Gastroesophageal sphincter (tissue), 4 donors: ENCODE measurements at regions not wholly inside any gene's neighbourhood (a gene's known extent, or its start where the extent isn't known, plus 50 kb on each side); places are given as distances from the start of the nearest gene placed in this dataset.

Experiments used
- ATAC-seq: fragments of 150-250 bp; one replicate; pipeline ENCODE4 v1.9.1; 2016; ENCODE audit warnings: mild to moderate bottlenecking, moderate library complexity
- H3K27ac ChIP-seq, 4 donors: fragments of 200-600 bp; sonication (generic) in 3 of 4; 1 replicate in 3 of 4; 2 replicates in 1 of 4; pipeline ENCODE4 v1.5.1; 2016 to 2019
- H3K27me3 ChIP-seq: fragments of 200-600 bp; sonication (generic); one replicate; pipeline ENCODE4 v1.5.1; 2019
- H3K36me3 ChIP-seq, 2 donors: fragments of 200-600 bp; sonication (generic); one replicate each; pipeline ENCODE4 v1.5.1; 2019; ENCODE audit warnings: control low read depth in 1 of 2
- H3K4me1 ChIP-seq, 3 donors: fragments of 200-600 bp; sonication (generic); 1 replicate in 2 of 3; 2 replicates in 1 of 3; pipeline ENCODE4 v1.5.1; 2016 to 2019; ENCODE audit warnings: control low read depth in 2 of 3
- H3K4me3 ChIP-seq, 2 donors: fragments of 200-600 bp; sonication (generic); one replicate each; pipeline ENCODE4 v1.5.1; 2019; ENCODE audit warnings: mild to moderate bottlenecking in 1 of 2, moderate library complexity in 1 of 2
- H3K9me3 ChIP-seq, 3 donors: fragments of 200-600 bp; sonication (generic); one replicate each; pipeline ENCODE4 v1.5.1; 2017 to 2019; ENCODE audit warnings: control low read depth in 2 of 3
- CTCF ChIP-seq, 4 experiments: fragments of 200-600 bp in 2 of 4; fragments of 450-650 bp in 2 of 4; sonication (generic) in 1 of 4; IDR thresholded peaks; one replicate each; pipeline ENCODE4 v1.5.1; 2017 to 2019; ENCODE audit warnings: antibody characterized with exemption in 4 of 4, mild to moderate bottlenecking in 2 of 4, moderate library complexity in 2 of 4
- EP300 ChIP-seq: sonication (generic); formaldehyde crosslinking; IDR thresholded peaks from one replicate; pipeline ENCODE4 v1.6.1; 2017; ENCODE audit warnings: antibody characterized with exemption, mild to moderate bottlenecking
- POLR2A ChIP-seq, 2 donors: fragments of 450-650 bp; IDR thresholded peaks; one replicate each; pipeline ENCODE4 v1.6.1; 2017; ENCODE audit warnings: antibody characterized with exemption in 2 of 2, mild to moderate bottlenecking in 2 of 2, moderate library complexity in 1 of 2
- POLR2AphosphoS5 ChIP-seq: sonication (generic); formaldehyde crosslinking; IDR thresholded peaks from one replicate; pipeline ENCODE4 v1.6.1; 2017; ENCODE audit warnings: antibody characterized with exemption
- WGBS, 2 donors: methylation state at CpG; one replicate each; pipeline ENCODE4 v1.1.5; 2018; ENCODE audit warnings: low coverage in 1 of 2; 5-methylcytosine and 5-hydroxymethylcytosine counted together

GRCh38 chr17:68790492-68790891, 164.7 kb downstream of the ABCA8 start:
- Histone ChIP-seq H3K9me3 (peaks cover 0 to 8% (median 0%) of the 10 kb centered on the region in 3 donors), H3K27me3 (no peaks in the 10 kb centered on the region), H3K4me3 (no peak overlapping the region), H3K4me1 (peaks cover 0 to 38% (median 16%) of the 10 kb centered on the region in 3 donors), H3K36me3 (no peaks in the 10 kb centered on the region), H3K27ac (peak overlapping the region in 3 of 4 donors; percentile 49 to 73 (median 54))
- ATAC-seq: no peak
- WGBS, 2 donors: no CpG with 5 or more reads among the region's 3 CpGs
- TF ChIP-seq EP300 (no peak), POLR2AphosphoS5 (no peak), POLR2A (IDR thresholded peaks at IDR 0.05) (no peak), CTCF (IDR thresholded peaks at IDR 0.05) (no peak)

DNA sequence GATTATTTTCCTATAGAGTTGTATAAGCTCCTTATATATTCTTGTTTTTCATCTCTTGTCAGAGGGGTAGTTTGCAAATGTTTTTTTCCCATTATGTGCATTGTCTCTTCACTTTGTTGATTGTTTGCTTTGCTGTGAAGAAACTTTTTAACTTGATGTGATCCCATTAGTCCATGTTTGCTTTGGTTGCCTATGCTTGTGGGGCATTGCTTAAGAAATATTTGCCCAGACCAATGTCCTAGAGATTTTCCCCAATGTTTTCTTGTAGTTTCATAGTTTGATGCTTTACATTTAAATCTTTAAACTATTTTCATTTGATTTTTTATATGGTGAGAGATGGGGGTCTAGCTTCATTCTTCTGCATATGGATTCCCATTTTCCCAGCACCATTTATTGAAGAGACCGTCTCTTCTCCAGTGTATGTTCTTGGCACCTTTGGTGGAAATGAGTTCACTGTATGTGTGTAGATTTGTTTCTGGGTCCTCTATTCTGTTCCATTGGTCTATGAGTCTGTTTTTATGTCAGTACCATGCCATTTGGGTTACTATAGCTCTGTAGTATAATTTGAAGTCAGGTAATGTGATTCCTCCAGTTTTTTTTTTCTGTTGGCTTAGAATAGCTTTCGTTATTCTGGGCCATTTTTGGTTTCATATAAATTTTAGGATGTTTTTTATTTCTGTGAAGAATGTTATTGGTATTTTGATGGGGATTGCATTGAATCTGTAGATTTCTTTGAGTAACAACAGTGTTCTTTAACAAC, 165.8 kb downstream of the ABCA8 start:
- Histone ChIP-seq H3K36me3 (no peaks in the 10 kb centered on the region), H3K4me1 (peaks cover 0 to 38% (median 16%) of the 10 kb centered on the region in 3 donors), H3K4me3 (no peak overlapping the region), H3K27ac (no peak overlapping the region), H3K27me3 (no peaks in the 10 kb centered on the region), H3K9me3 (peaks cover 0 to 8% (median 0%) of the 10 kb centered on the region in 3 donors)
- 81 to 100% methylated on average over 2 of the region's 2 CpGs for WGBS, 2 donors
- ATAC-seq: no peak
- no peak for TF ChIP-seq POLR2A (IDR thresholded peaks at IDR 0.05)
- no peak for TF ChIP-seq POLR2AphosphoS5
- TF ChIP-seq CTCF (IDR thresholded peaks at IDR 0.05): no peak
- no peak for TF ChIP-seq EP300

DNA sequence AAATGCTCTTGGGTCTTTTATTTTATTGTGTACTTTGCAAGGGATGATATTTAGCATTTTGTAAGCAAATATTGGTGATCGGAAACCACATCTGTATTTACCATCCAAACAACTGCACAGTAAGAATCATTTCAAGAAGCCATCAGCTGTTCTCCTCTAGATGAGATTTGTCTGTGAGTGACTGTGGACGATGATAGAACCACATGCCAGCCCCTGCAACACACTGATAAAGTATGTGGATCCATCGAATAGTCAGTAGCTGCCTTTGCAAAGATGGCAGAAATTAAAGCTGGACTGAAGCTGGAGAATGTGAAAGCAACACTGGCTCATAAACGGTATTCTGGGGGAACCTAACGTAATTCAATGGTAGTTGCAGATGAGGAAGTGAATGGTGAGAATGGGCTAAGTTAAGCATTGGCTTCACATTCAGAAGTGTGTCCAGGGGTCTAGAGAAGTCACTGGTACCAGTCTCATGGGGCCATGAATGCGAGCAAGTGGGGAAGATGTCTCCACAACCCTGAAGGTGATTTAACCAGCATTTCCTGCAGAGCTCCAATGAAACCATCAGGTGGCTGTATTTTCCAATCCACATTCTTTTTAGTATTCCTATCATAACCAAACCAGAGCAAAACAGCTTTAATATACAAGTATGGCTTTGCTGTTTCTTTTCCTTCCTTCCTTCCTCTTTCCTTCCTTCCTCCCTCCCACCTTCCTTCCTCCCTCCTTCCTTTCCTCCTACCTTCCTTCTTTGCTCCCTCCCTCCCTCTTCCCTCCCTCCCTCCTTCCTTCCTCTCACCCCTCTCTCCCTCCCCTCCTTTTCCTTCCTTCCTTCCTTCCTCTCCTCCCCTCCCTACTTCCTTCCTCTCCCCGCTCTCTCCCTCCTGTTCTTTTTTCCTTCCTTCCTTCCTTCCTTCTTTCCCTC, 169.4 kb downstream of the ABCA8 start:
- H3K27me3 ChIP-seq: no peaks in the 10 kb centered on the region
- 83 to 90% methylated on average over 6 to 7 of the region's 7 CpGs for WGBS, 2 donors
- H3K36me3 ChIP-seq: no peaks in the 10 kb centered on the region
- no peak overlapping the region for H3K4me3 ChIP-seq
- peaks cover 0 to 11% (median 2%) of the 10 kb centered on the region in 3 donors for H3K4me1 ChIP-seq
- H3K27ac ChIP-seq: no peak overlapping the region
- peaks cover 0 to 15% (median 0%) of the 10 kb centered on the region in 3 donors for H3K9me3 ChIP-seq
- no peak for ATAC-seq
- TF ChIP-seq POLR2AphosphoS5 (no peak), CTCF (IDR thresholded peaks at IDR 0.05) (no peak), POLR2A (IDR thresholded peaks at IDR 0.05) (no peak), EP300 (no peak)

- 54 to 59% methylated on average over 3 of the region's 3 CpGs for WGBS, 2 donors
- Histone ChIP-seq H3K27me3 (no peaks in the 10 kb centered on the region), H3K27ac (no peak overlapping the region), H3K36me3 (no peaks in the 10 kb centered on the region), H3K9me3 (peaks cover 0 to 11% (median 0%) of the 10 kb centered on the region in 3 donors), H3K4me1 (peaks cover 0 to 10% (median 0%) of the 10 kb centered on the region in 3 donors), H3K4me3 (no peak overlapping the region)
- TF ChIP-seq POLR2A (IDR thresholded peaks at IDR 0.05): no peak
- no peak for TF ChIP-seq POLR2AphosphoS5
- no peak for TF ChIP-seq CTCF (IDR thresholded peaks at IDR 0.05)
- TF ChIP-seq EP300: no peak
- ATAC-seq: no peak
Observed at GRCh38 chr17:68784431-68784830, 170.8 kb downstream of the ABCA8 start.
